Stimulated activated naive CD8-positive, alpha-beta T cell treated with anti-CD3 and anti-CD28 coated beads, Interleukin-15, Interleukin-2, amounts not matched to agents 100 U/mL and 50 U/mL, for 24 hours (primary cell): ENCODE measurements at regions not wholly inside any gene's neighbourhood (a gene's known extent, or its start where the extent isn't known, plus 50 kb on each side); places are given as distances from the start of the nearest gene placed in this dataset.
"Not testable (repeated sequence)": the region's sequence is repeated elsewhere in the genome, so short reads cannot be mapped to it uniquely, and the experiment has no call there.

ENCODE experiments used
- ATAC-seq: fragments of 150-1000 bp; cut with Tn5 transposase; one replicate; pipeline ENCODE4 v1.10.0; 2021
- DNase-seq: peaks from one replicate; pipeline ENCODE4 v3.0.0; 2021

DNA sequence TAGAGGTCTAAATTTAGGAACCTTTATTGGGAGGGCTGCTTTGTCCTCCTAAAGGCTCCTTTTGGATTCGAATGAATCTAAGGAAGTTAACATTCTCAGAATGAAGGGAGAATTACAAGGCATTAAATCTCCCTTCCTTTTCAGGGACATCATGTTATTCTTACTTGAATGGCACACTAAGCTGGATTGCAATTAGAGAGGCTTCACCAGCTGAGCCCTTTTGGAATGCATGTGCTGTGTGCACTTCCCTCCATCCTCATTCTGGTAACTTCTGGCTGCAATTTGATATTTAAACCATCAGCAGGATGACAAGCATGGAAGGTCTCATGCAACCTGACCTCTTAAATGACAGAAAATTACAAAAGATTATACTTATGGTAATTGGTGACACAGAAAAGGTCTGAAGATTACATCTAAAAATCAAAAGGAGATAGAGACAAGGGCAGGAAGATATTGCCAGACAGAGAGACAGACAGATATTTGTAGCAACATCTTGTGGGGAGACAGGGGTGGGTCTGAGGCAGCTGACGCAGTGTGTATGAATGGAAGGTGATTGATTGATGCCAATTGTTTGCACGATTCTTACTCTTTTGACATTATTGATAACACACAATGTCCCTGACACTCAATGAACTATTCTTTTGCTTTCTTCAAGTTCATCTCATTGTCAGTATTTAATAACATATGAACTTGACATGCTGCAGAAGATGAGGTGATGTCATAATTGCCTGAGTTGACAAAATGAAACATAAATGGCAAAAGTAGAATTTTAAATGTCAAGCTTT is 570.8 kb upstream of the GYPC start:
- no peak for ATAC-seq
- no peak for DNase-seq

DNA sequence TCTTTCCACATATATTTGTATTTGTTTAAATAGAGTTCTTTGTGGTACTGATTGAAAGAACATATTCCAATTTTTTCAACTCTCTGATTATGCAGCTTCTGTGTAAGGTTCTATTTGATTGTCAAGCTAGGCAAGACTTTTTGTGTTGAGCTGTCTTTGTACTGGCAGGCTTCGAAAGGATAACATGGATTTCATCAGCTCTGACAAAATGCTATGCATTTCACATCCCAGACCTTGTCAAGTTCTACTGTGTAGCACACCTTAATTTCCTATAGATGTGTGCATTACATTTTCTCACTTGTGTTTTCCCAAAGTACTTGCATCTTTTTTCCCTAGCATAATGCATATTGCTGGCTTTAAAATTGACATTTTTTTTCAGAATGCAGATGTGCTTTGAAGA is 555.0 kb upstream of the GYPC start:
- DNase-seq (no peak), ATAC-seq (no peak)

DNA sequence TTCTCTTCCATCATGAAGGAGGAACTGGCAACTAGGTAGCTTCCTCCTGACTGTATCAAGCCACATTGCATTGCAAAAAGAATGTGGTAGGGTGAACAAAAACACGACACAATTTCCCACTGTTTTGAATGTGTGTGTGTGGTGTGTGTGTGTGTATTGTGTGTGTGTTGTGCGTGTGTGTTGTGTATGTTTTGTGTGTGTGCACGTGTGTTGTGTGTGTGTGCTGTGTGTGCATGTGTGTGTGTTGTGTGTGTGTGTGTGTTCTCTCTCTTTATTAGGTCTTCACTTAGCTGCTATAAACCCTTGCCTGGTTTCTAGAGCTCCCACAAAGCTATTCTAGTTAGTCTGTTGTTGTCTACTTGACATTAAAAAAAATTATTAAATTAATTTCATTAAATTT is 550.0 kb upstream of the GYPC start:
- DNase-seq (no peak), ATAC-seq (no peak)

DNA sequence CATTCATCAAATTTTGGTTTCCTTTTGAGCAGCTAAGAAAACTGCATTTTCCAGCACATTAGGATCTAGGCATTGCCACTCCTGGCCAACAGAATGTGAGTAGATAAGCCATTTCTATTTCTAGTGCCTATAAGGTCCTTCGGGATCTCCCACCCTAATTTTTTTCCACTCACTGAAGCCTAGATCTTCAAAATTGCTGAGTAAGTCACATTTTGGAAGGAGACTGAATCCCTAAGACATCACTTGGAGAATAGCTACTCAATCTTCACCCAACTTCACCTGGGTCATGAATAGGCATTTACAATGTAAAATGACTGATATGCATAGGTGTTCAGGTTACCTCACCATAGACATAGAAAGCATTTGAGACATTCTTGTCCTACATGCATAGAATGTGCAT is 548.1 kb upstream of the GYPC start:
- no peak for ATAC-seq

DNA sequence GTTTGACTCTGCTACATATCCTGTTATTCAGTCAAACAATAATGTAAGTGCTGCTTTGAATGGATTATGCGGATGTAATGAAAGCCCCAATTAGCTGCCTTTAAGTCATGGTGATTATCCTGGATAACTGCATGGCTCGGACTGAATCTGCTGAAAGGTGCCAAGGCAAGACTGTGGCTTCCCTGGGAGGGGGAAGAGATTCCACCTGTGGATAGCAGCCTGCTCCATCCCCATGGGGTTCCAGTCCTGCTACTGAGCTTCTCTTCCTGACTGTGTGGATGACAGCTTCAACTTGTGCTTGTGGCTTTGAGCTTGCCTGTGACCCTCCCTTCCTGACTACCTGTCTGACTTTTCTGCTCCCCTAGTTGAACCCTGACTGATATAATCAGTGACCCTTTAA is 540.0 kb upstream of the GYPC start:
- DNase-seq (no peak), ATAC-seq (no peak)

More for the DNA sequence above, 548.1 kb upstream of the GYPC start:
- DNase-seq, result no peak

DNA sequence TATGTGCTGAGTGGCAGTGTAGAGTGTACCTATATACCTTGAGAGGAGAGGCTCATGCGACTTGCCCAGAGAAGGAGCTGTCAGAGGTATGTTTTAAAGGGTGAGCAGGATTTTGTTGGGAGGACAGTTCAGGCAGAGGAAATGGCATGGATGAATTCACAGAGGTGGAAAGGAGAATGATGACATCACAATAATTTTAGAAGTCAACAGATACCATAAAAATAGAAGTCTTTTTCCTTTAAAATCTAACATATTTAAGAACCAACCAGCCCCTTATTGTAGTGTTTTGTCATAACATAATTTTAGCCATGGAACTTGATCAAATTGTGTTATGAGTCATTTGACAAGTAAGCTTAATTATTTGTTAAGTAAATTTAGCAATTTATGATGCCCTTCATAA is 538.1 kb upstream of the GYPC start:
- no peak for ATAC-seq
- no peak for DNase-seq

DNA sequence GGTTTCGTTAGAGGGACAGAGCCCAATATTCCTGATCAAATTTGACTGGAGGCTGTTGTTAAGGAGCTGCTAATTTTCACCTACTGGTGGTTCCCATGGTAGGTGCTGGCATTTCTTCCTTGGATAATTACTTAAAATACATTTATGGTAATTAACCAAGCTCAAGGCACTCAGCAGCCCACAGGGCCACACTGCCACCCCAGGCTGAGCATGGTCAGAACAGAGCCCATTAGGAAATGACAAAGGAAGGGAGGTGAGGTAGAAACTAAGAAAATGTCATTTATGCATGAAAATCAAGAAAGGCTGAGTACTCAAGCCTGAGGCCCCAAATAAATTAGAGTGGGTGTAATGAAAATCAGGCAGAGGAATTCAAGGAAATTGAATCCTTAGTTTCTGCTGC is 510.2 kb upstream of the GYPC start:
- no peak for ATAC-seq

DNA sequence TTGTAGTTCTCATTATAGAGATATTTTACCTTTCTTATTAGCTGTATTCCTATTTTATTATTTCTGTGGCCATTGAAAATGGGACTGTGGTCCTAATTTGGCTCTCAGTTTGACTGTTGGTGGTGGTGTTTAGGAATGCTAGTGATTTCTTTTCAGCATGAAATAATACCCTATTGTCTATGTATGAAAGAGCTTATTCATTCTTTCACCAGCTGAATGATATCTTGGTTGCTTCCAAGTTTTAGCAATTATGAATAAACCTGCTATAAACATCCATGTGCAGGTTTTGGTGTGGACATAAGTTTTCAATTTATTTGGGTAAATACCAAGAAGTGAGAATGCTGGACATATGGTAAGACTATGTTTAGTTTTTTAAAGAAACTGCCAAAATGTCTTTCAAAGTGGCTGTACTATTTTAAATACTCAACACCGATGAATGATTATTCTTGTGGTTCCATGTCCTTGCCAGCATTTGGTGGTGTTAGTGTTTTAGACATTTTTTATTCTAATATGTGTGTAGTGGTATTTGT is 501.6 kb upstream of the GYPC start:
- DNase-seq (no peak), ATAC-seq (no peak)

More for the DNA sequence above, 510.2 kb upstream of the GYPC start:
- DNase-seq, result no peak

DNA sequence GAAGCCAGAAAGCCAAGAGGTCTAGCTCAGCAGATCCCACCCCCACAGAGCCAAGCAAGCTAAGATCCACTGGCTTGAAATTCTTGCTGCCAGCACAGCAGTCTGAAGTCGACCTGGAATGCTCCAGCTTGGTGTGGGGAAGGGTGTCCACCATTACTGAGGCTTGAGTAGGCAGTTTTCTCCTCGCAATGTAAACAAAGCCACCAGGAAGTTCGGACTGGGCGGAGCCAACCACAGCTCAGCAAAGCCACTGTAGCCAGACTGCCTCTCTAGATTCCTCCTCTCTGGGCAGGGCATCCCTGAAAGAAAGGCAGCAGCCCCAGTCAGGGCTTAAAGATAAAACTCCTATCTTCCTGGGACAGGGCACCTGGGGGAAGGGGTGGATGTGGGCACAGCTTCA is 495.0 kb upstream of the GYPC start:
- not testable (repeated sequence) for ATAC-seq, DNase-seq

DNA sequence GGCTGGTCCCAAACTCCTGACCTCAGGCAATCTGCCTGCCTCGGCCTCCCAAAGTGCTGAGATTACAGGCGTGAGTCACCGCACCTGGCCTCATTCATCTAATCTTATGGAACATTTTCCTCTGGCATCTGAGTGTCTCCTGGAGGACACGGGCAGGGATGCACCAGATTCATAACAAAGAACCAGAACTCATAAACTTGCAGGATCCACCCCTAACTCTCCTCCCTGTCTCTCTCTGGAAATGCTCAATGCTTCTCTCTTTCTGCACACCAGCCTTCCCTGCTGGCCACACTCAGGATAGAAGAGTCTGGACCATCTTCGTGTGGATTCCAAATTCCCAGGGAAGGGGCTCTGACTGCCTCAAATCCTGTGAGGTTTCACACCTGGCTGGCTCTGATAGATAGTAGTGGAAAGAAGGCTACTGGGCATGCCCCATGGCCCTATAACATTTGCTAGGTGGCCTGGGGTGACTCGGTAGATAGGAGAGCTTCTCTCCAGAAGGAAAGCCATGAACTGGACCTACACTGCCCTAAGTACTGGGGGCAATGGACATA is 483.2 kb upstream of the GYPC start:
- no peak for DNase-seq
- ATAC-seq, result no peak

DNA sequence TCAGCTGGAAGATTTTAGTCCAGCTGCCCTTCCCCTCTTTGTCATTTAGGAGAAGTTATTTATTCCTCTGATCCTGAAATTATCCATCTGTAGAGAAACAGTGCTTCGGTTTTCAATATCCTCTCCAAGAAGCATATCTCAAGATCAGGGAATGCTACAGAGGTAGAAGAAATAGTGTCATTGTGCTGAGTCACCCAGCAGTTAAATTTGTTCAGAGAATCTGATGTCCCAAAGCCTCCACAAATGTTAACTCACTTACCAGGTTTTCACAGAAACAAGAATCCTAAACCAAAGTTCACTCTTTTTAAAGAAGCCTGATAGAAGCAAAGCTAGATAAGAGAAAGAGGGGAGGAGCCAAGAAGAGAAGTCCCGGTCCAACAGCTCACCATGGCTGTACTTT is 480.7 kb upstream of the GYPC start:
- DNase-seq (no peak), ATAC-seq (no peak)

DNA sequence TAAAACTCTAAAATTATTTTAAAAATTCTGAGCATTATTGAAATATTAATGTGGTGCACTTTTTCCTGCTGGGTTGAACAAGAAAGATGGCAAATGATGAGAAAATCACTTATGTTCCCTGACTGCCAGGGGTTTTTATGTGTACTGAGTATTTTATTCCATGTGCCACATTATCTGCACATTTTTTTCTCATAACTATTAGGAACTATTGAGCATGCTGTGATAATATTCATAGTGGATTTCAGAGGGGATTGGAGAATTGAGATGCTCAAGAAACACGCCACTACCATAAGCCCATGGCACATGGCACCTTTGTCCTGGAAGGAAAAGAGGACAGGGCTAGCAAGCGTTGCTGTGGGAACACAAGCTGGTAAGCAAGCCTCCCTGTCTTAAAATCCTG is 478.5 kb upstream of the GYPC start:
- ATAC-seq (no peak), DNase-seq (no peak)

DNA sequence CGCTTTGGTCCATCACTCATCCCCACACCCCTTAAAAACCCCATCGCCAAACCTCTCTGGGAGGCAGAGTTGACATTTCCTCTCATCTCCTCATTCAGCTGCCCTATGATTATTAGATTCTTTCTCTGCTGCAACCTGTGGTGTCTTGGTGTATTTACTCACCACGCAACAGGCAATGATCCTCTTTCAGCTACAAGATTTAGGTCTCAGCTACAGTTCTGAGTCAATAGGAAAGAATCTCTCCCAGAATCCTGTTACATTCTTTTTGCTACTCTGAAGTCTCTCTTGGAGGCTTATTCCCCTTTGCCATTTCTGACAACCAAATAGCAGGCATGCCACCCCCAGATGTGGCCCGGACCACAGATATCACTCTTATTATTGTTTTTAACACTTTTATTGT is 468.3 kb upstream of the GYPC start:
- ATAC-seq (no peak), DNase-seq (no peak)

DNA sequence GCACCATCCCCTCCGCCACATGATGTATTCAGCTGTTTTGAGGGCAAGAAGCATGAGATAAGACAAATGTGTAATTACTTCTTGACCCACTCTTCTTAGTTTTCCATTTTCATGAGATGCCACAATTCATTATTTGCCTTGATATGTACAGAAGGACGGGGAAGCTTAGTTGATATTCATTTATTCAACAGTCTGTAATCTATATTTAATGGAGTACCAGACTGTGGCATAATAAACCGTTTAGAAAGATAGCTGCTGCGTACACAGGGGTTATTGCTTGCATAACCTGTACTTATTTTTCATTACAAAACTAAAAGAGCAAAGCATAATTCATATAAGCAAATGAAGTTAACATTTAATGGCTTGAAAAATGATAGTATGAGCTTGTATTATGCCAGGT is 466.4 kb upstream of the GYPC start:
- DNase-seq (no peak), ATAC-seq (no peak)

DNA sequence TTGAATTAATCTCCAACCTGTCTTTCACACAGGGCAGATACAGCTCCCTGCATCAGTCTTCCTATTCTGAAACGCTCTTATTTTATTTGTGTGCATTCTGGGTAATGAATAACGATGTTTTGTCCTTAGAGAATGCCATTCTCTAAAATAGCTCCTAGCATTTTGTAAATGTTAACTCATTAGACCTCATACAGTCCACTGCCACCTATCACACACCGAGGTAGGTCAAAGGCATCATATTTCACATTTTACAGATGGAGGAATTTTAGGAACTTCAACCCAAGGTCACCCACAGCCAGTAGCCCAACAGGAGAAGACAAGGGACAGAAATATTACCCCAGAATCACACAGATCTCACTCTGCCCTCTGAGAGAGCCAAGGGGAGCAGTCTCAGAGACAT is 455.4 kb upstream of the GYPC start:
- DNase-seq (no peak), ATAC-seq (no peak)

DNA sequence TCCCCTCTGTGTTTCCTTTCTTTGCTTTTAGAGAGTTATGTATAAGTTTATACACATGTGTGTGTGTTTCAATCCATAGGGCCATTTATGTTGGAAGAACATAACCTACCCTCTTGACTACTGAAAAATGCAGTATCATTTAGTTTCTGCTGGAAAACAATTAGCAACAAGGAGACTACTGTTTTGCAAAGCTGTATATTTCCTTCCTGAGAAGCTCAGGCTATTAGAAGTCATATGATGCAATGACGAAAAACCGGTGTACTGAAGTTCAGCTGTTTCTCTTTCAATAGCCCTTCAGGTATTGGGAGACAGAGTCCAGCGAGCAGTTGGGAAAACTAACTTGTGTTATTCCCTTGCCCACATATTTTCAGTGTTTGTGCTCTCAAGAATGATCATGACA is 447.7 kb upstream of the GYPC start:
- no peak for DNase-seq
- no peak for ATAC-seq

DNA sequence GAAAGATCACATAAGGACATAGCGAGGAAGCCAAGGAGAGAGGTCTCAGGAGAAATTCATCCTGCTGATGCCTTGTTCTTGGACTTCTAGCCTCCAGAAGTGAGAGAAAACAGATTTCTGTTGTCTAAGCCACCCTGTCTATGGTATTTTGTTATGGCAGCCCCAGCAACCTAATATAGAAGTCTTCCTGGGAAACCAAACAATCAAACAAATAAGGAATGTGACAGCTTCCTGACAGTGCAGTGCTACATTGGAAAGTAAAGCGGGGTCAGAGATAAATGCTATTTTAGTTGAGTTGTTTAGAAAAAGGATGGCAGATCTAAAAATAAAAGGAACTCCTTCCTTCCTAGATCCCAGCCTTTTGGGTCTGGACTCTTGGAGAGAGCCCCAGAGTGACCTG is 443.2 kb upstream of the GYPC start:
- DNase-seq (no peak), ATAC-seq (no peak)

DNA sequence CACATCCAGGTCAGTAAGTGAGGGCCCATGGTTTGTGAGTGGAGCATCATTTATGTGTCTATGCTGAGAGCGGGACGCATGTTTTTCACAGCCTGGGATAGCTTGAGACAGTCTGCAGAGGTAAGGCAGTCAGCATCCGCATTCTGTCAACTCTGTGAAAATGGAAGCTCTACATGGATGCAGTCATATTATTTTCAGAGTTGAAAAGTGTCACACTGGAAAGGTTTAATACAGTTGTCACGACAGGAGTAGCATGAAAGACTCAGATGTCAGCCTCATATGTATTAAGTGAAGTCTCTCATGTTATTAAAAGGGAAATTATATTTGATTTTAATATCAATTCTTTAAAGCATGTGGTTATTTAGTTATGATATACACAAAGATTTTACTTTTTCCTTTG is 436.9 kb upstream of the GYPC start:
- DNase-seq, result no peak
- ATAC-seq, result no peak

DNA sequence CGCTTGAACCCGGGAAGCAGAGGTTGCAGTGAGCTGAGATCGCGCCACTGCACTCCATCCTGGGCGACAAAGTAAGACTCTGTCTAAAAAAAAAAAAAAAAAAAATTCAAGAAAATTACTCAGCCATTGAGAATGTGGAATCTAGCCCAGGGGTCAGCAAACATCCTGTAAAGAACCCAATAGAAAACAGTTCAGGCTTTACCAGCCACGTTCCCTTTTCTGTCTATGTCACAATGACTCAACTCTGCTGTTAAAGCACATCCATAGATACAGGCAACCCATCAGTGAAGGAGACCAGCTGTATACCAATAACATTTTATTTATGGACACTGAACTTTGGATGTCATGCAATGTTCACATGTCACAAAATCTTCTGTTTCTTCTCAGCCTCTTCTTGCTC is 435.6 kb upstream of the GYPC start:
- ATAC-seq (no peak), DNase-seq (no peak)

DNA sequence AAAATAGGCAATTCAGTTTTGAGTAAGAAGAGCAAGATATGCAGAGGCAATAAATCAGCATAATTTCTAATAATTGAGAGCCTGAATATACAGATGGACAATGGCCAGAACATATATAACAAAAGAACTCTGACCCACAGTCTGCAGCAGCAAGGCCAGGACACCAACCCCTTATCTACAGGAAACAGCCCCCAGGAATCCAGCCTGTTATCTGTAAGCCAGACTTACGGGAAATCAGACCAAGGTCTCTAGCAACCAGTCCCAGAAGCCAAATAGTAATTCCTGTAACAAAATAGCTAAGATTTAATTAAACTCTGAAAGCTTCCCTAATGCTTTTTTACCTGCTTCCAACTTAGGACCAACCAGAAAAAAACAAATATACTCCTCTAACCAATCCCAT is 434.5 kb upstream of the GYPC start:
- ATAC-seq, result no peak
- DNase-seq, result no peak

DNA sequence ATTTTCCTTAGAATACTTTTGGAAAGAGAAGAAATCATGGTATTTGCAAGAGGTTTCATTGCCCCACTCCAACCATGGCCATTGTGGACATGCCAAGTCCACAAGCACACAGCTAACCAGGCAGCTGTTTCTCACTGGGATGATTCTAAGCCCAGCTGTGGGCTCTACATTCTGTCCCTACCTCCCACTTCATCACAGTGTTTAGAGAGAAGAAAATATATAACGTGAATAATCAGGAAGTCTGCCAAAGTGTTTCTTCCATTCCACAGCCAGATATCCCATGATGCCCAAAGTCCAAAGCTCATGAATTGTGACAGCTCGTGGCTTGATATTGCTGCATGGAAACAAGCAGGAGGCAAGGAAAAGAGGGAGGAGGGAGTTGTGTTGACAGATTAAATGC is 433.7 kb upstream of the GYPC start:
- no peak for ATAC-seq
- DNase-seq, result no peak

DNA sequence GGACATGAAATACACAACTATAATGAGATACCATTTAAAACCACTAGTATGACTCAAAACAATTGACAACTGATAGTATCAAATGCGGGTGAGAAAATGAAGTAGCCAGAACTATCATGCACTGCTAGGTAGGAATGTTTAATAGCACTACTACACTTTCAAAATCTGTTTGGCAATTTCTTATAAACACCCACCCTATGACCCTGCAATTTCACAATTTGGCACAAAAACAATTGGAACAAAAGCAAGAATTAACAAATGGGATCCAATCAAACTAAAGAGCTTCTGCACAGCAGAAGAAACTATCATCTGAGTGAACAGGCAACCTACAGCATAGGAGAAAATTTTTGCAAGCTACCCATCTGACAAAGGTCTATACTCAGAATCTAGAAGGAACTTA is 431.2 kb upstream of the GYPC start:
- ATAC-seq (no peak), DNase-seq (no peak)

DNA sequence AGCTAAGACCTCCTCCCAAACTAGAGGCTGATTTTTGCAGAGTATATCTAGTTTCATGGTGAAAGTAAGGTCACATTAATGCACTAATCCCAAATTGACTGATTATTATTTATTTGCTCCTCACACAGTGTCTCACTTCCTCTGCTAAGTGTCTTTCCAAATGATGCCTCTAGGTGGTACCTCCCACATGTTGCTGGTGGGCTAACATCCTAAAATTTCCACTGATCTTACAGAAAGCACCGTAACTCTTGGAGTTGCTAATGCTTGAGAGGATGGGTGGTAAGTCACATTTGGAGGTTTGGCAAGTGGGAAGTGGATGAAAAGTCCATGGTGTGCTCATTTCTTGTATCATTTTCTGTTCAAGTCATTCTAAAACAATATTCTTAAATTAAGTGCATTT is 428.7 kb upstream of the GYPC start:
- ATAC-seq (no peak), DNase-seq (no peak)

DNA sequence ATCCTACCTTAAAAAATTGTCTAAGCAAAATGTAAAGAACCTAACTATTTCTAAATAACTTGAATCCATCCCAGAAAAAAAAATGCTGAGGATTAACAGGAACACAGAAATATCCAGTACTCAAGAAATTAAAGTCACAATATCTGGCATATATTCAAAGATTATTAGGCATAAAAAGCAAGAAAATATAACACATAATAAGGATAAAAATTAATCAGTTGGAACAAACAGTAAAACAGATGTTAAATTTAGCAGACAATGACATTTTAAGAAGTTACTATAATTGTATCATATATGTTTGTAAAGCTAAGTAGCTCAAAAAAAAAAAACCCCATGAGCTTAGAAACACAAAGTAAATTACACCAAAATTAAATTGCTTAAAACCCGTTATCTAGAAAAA is 427.4 kb upstream of the GYPC start:
- ATAC-seq (no peak), DNase-seq (no peak)
